GM10266 (cell line): ENCODE measurements at regions not wholly inside any gene's neighbourhood (a gene's known extent, or its start where the extent isn't known, plus 50 kb on each side); places are given as distances from the start of the nearest gene placed in this dataset.

ENCODE experiments used
- DNase-seq: peaks from one replicate; pipeline ENCODE4 v3.0.0; 2012; ENCODE audit errors: extremely low spot score
- TF ChIP-seq, protein P1 (sequence below): IDR thresholded peaks from 2 replicates; pipeline ENCODE4 v1.5.1; 2012; ENCODE audit warnings: mild to moderate bottlenecking, low read depth; ENCODE audit not compliant: control insufficient read depth, insufficient read depth; ENCODE audit errors: missing control alignments

DNA sequence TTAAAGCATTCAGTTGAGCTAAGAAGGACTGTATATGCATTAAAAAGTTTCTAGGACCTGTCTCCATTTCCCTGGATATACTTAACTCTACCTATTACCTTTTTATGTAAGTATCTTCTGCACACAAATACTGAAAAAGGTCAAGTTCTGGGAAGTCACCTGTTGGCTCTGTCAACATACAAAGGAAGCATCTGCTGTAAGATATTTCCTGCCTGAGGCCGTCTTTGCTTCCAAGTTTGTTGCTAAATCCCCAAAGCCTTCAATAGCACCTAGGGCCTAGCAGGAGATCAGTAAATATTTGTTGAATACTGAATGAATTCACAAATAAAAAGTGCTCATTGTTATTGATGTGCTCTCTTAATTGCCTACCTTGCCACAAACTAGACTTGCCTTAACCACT, 188.4 kb downstream of the DUSP6 start:
- DNase-seq: no peak

GRCh38 chr12:89162589-89163261, 189.6 kb downstream of the DUSP6 start:
- TF ChIP-seq, protein P1, sequence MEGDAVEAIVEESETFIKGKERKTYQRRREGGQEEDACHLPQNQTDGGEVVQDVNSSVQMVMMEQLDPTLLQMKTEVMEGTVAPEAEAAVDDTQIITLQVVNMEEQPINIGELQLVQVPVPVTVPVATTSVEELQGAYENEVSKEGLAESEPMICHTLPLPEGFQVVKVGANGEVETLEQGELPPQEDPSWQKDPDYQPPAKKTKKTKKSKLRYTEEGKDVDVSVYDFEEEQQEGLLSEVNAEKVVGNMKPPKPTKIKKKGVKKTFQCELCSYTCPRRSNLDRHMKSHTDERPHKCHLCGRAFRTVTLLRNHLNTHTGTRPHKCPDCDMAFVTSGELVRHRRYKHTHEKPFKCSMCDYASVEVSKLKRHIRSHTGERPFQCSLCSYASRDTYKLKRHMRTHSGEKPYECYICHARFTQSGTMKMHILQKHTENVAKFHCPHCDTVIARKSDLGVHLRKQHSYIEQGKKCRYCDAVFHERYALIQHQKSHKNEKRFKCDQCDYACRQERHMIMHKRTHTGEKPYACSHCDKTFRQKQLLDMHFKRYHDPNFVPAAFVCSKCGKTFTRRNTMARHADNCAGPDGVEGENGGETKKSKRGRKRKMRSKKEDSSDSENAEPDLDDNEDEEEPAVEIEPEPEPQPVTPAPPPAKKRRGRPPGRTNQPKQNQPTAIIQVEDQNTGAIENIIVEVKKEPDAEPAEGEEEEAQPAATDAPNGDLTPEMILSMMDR: no peak
- peak; percentile 5 for DNase-seq

More for the DNA sequence above, 188.4 kb downstream of the DUSP6 start:
- TF ChIP-seq, protein P1: no peak

DNA sequence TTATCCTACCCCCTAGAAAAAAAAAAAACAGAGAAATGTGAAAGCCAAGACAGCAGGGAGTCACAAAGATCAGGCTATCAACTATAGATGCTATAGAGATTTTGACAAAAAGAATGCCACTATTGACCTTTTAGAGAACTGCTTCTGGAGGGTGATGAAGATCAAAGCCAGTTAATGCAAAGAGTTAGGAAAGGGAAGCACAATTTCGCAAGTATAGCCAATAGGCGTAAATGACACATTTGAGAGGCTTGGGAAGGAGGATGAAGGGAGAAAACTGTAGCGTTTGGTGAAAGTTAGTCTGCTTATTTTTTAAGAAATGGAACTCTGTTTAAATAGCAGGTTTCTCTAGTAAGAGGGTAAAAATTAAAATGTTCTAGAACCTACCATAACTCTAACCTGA, 190.7 kb downstream of the DUSP6 start:
- TF ChIP-seq, protein P1: no peak
- DNase-seq: no peak

DNA sequence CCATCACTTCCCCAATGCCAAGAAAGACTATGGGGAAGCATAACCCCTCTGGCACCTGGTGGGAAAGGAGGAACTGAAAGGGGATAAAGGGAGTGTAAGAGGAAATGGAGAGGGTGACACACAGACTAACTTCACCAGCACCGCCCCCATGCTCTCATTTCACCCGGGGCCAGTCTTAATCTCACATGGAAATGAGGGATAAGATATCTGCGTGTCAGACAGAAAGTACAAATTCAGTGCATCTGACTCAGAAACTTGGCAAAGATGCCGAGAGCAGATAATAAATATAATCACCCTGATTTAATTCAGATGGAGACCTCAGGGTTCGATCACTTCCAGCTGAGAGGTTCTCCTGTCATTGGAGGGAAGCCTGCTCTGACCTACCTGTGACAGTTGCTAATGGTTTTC, 191.6 kb downstream of the DUSP6 start:
- TF ChIP-seq, protein P1: no peak
- no peak for DNase-seq

- DNase-seq: no peak
- TF ChIP-seq, protein P1: no peak
Measured at GRCh38 chr12:89157413-89157812, 194.9 kb downstream of the DUSP6 start.

- TF ChIP-seq, protein P1: no peak
- no peak for DNase-seq
Measured at GRCh38 chr12:89156862-89157262, 195.4 kb downstream of the DUSP6 start.

DNA sequence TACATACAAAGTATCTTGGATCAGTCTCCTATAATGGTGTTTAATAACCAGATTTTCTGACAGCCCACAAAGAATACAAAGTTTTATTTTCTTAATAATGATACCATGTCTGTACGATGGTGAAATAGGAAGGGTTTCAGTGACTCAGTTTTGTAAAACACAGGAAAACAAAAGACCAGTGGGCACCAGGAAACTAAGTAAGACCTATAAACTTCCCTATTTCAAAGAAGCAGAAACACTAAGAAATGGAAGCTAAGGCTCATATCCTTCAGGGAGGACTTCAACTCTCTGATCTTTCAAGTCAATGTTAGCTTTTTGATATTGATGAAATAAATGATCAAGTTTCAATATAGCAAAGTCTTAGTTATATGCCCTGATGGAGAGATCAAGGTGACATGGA, 196.0 kb downstream of the DUSP6 start:
- TF ChIP-seq, protein P1: no peak
- no peak for DNase-seq
